T-cell (primary cell): ENCODE measurements at regions not wholly inside any gene's neighbourhood (a gene's known extent, or its start where the extent isn't known, plus 50 kb on each side); places are given as distances from the start of the nearest gene placed in this dataset.

ENCODE experiments used
- ATAC-seq, 4 experiments: fragments of 200-7000 bp in 3 of 4; fragments of 150-1000 bp in 1 of 4; cut with Tn5 transposase; replicated peaks in 1 of 4; 1 replicate in 3 of 4; 2 replicates in 1 of 4; pipeline ENCODE4 v1.10.0; 2021; ENCODE audit warnings: moderate library complexity in 3 of 4, mild to moderate bottlenecking in 2 of 4, moderate number of reproducible peaks in 1 of 4
- CTCF ChIA-PET, 2 donors: fragments of 300-600 bp; sonication (Branson Sonifier 250); formaldehyde crosslinking; loops; one replicate each; lab custom pipeline; 2022; ENCODE audit warnings: antibody characterized with exemption in 2 of 2; lab: Charles Lee
- POLR2A ChIA-PET, 2 donors: fragments of 300-600 bp; sonication (Branson Sonifier 250); formaldehyde crosslinking; loops; one replicate each; lab custom pipeline; 2022; ENCODE audit warnings: antibody characterized with exemption in 2 of 2; lab: Charles Lee
- DNase-seq, 35 experiments: peaks; one replicate each; pipeline versions ENCODE4 v3.0.0 to v3.0.0-alpha.2; 2013 to 2023
- H3K27ac ChIP-seq: one replicate; pipeline ENCODE4 v1.5.1; 2013; ENCODE audit warnings: low read length
- H3K27me3 ChIP-seq, 2 experiments: replicated peaks in 1 of 2; 1 replicate in 1 of 2; 2 replicates in 1 of 2; pipeline versions ENCODE4 v1.6.1 to v1.7.0; 2013; ENCODE audit warnings: low read length in 1 of 2, mixed read lengths in 1 of 2; ENCODE audit not compliant: control insufficient read depth in 2 of 2, insufficient read depth in 2 of 2; ENCODE audit errors: extremely low read depth in 1 of 2
- H3K36me3 ChIP-seq, 2 donors: 1 replicate in 1 of 2; 2 replicates in 1 of 2; pipeline versions ENCODE4 v1.6.1 to v1.7.0; 2013; ENCODE audit warnings: low read length in 1 of 2; ENCODE audit not compliant: control insufficient read depth in 2 of 2, insufficient read depth in 1 of 2; ENCODE audit errors: extremely low read depth in 1 of 2
- H3K4me1 ChIP-seq, 2 experiments: 1 replicate in 1 of 2; 2 replicates in 1 of 2; pipeline versions ENCODE4 v1.6.1 to v1.7.0; 2013; ENCODE audit warnings: low read length in 2 of 2, mixed read lengths in 1 of 2; ENCODE audit not compliant: insufficient read depth in 2 of 2, control insufficient read depth in 1 of 2; ENCODE audit errors: extremely low read depth in 1 of 2
- H3K4me3 ChIP-seq, 2 donors: 1 replicate in 1 of 2; 2 replicates in 1 of 2; pipeline versions ENCODE4 v1.5.1 to v1.7.0; 2013; ENCODE audit warnings: mild to moderate bottlenecking in 2 of 2, low read length in 1 of 2, moderate library complexity in 1 of 2; ENCODE audit not compliant: control insufficient read depth in 1 of 2; ENCODE audit errors: extremely low read depth in 1 of 2
- H3K9me3 ChIP-seq: 2 replicates; pipeline ENCODE4 v1.7.0; 2013
- H3K27ac Mint-ChIP-seq, 2 donors: one replicate each; pipeline ENCODE4 v1.8.0; 2020 to 2021; ENCODE audit warnings: mild to moderate bottlenecking in 2 of 2, mixed read lengths in 2 of 2
- H3K27me3 Mint-ChIP-seq, 2 donors: one replicate each; pipeline ENCODE4 v1.8.0; 2021 to 2022; ENCODE audit warnings: mixed read lengths in 2 of 2
- H3K36me3 Mint-ChIP-seq: one replicate; pipeline ENCODE4 v1.8.0; 2021; ENCODE audit warnings: mixed read lengths
- H3K4me1 Mint-ChIP-seq, 3 donors: one replicate each; pipeline ENCODE4 v1.8.0; 2020 to 2022; ENCODE audit warnings: mixed read lengths in 3 of 3, mild to moderate bottlenecking in 1 of 3
- H3K4me3 Mint-ChIP-seq, 3 donors: one replicate each; pipeline ENCODE4 v1.8.0; 2020 to 2022; ENCODE audit warnings: mild to moderate bottlenecking in 3 of 3, mixed read lengths in 3 of 3, moderate library complexity in 3 of 3
- H3K9me3 Mint-ChIP-seq, 3 donors: one replicate each; pipeline ENCODE4 v1.8.0; 2020 to 2022; ENCODE audit warnings: mixed read lengths in 3 of 3
- WGBS: methylation state at CpG from one replicate; pipeline ENCODE4 v1.1.5; 2013; ENCODE audit warnings: missing lambda C conversion rate; ENCODE audit not compliant: insufficient coverage; 5-methylcytosine and 5-hydroxymethylcytosine counted together

DNA sequence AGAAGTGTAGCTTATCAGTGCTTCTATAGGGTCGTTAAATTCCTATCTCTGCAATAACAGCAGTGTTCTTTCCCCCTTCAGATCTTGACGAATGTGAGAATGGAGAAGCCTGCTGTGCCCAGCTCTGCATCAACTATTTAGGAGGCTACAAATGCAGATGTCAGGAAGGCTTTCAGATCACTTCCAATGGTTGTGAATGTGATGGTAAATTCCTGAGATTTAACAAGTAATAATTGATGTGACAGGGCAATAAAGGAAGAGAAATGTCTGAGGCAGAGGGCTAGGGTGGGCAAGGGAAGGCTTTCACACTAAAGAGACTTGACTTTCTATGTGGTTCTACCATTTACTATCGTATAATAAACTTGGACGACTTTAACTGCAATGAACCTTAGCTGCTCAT, 711.7 kb upstream of the GOLIM4 start:
- H3K27ac Mint-ChIP-seq: no peak overlapping the region
- H3K27ac ChIP-seq: no peak overlapping the region
- H3K4me1 Mint-ChIP-seq: no peaks in the 10 kb centered on the region
- H3K4me3 ChIP-seq: no peak overlapping the region
- ATAC-seq (no peak), DNase-seq (no peak)
- no peaks in the 10 kb centered on the region for H3K9me3 ChIP-seq
- no peaks in the 10 kb centered on the region for H3K9me3 Mint-ChIP-seq
- no peaks in the 10 kb centered on the region for H3K27me3 Mint-ChIP-seq
- CTCF ChIA-PET: no interaction called here
- no peaks in the 10 kb centered on the region for H3K27me3 ChIP-seq
- H3K36me3 ChIP-seq: no peaks in the 10 kb centered on the region
- no peaks in the 10 kb centered on the region for H3K4me1 ChIP-seq
- POLR2A ChIA-PET: interaction anchor here in 1 of 2 donors (0.6 to 0.7 kb wide), 2 partner anchors 13 to 1601 kb away, joined by 5 to 8 read pairs; no protein-coding TSS in a partner anchor
- H3K4me3 Mint-ChIP-seq: no peak overlapping the region
- H3K36me3 Mint-ChIP-seq: no peaks in the 10 kb centered on the region
- no CpG with 5 or more reads among the region's 4 CpGs for WGBS

DNA sequence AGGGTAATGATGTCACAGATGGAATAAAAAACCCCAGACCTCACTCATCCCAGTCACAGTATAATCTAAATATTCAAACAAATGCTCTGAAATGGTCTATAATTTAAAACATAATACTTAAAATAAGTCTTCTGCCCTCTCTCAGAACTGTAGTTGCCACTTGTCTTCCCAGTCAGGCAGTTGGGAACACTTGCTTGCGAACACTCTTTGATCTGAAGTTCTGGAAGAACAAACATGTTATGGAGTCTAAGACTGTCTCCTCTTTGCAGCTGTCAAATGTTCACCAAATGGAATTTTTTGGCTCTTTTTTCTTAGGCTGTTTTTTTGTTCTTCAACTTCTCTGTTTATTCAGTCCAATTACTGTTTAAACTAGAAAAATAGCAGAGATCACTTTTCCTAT, 711.1 kb upstream of the GOLIM4 start:
- H3K4me3 ChIP-seq: no peak overlapping the region
- H3K36me3 Mint-ChIP-seq: no peaks in the 10 kb centered on the region
- no peaks in the 10 kb centered on the region for H3K4me1 Mint-ChIP-seq
- H3K27ac Mint-ChIP-seq: no peak overlapping the region
- H3K36me3 ChIP-seq: no peaks in the 10 kb centered on the region
- no peaks in the 10 kb centered on the region for H3K27me3 Mint-ChIP-seq
- no peak for DNase-seq
- H3K27ac ChIP-seq: no peak overlapping the region
- 90% methylated on average over 1 of the region's 1 CpG for WGBS
- ChIA-PET CTCF (no interaction called here), POLR2A (no interaction called here)
- no peaks in the 10 kb centered on the region for H3K4me1 ChIP-seq
- H3K27me3 ChIP-seq: no peaks in the 10 kb centered on the region
- H3K4me3 Mint-ChIP-seq: no peak overlapping the region
- no peaks in the 10 kb centered on the region for H3K9me3 ChIP-seq
- ATAC-seq: no peak
- H3K9me3 Mint-ChIP-seq: no peaks in the 10 kb centered on the region

DNA sequence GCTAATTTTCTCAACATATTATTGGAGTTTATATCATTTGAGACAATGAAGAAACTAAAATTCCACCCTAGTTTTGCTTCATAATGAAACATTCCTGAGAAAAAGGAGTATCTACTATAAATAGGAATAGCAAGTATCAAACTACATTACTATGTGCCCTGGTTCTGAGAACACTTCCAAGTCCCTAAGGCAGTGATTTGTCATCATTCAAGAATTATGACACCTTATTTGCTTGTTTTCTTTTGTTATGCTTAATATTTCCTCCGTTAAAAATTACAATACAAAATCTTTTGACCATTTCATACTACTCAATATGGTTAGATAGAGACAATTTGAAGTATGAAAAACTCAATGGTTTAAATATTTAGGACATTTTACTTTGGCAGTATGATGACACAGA, 707.8 kb upstream of the GOLIM4 start:
- POLR2A ChIA-PET: no interaction called here
- Mint-ChIP-seq H3K27me3 (no peaks in the 10 kb centered on the region), H3K9me3 (peaks cover 0 to 3% (median 0%) of the 10 kb centered on the region in 3 donors), H3K4me3 (no peak overlapping the region), H3K36me3 (no peaks in the 10 kb centered on the region), H3K4me1 (no peaks in the 10 kb centered on the region), H3K27ac (no peak overlapping the region)
- no peak for DNase-seq
- Histone ChIP-seq H3K27ac (no peak overlapping the region), H3K36me3 (no peaks in the 10 kb centered on the region), H3K27me3 (no peaks in the 10 kb centered on the region), H3K4me3 (no peak overlapping the region), H3K4me1 (no peaks in the 10 kb centered on the region), H3K9me3 (no peaks in the 10 kb centered on the region)
- CTCF ChIA-PET: no interaction called here
- WGBS: no CpG with 5 or more reads among the region's 1 CpG
- no peak for ATAC-seq

DNA sequence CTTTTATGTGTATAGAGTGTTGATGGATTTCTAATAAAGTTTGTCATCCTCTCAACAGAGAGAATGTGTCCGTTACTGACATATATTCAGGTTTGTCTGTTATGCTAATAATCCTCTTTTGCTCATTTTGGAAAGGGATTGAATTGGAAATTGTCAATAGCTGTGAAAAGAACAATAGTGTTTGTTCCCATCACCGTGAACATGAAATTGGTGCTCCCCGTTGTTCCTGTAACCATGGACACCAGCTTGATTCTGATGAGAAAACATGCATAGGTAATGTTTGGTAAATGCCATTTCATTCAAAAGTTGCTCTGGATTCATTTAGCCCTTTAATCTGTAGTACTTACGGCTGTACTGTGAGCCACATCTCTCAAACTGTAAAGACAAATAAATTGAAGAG, 707.0 kb upstream of the GOLIM4 start:
- CTCF ChIA-PET: no interaction called here
- no peaks in the 10 kb centered on the region for H3K27me3 Mint-ChIP-seq
- Histone ChIP-seq H3K9me3 (no peaks in the 10 kb centered on the region), H3K36me3 (no peaks in the 10 kb centered on the region), H3K4me3 (no peak overlapping the region), H3K27me3 (no peaks in the 10 kb centered on the region), H3K27ac (no peak overlapping the region), H3K4me1 (no peaks in the 10 kb centered on the region)
- DNase-seq: no peak
- H3K4me1 Mint-ChIP-seq: no peaks in the 10 kb centered on the region
- no peaks in the 10 kb centered on the region for H3K36me3 Mint-ChIP-seq
- POLR2A ChIA-PET: no interaction called here
- 100% methylated on average over 2 of the region's 4 CpGs for WGBS
- no peak for ATAC-seq
- H3K9me3 Mint-ChIP-seq: peaks cover 0 to 3% (median 0%) of the 10 kb centered on the region in 3 donors
- no peak overlapping the region for H3K27ac Mint-ChIP-seq
- no peak overlapping the region for H3K4me3 Mint-ChIP-seq

DNA sequence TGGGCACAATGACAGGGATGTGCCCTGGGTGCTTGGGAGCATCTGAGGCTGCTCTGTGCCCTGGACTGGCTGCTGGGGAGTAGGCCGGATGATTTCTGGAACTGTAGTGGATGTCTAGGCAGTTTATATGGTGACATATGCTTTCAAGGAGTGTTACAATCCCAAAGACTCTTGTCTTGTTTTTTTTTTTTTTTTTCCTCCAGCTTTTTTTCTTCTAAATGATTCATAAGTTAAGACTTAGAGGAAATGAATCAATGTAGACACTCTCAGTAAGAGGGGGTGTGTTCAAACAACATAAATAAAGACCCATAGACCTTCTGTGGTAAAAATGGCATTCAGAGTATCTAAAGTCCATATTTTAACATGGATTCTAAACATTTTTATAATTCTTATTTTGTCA, 706.1 kb upstream of the GOLIM4 start:
- Histone ChIP-seq H3K27me3 (no peaks in the 10 kb centered on the region), H3K4me1 (no peaks in the 10 kb centered on the region), H3K4me3 (no peak overlapping the region), H3K27ac (no peak overlapping the region), H3K9me3 (no peaks in the 10 kb centered on the region), H3K36me3 (no peaks in the 10 kb centered on the region)
- DNase-seq: no peak
- no peak overlapping the region for H3K27ac Mint-ChIP-seq
- no peaks in the 10 kb centered on the region for H3K4me1 Mint-ChIP-seq
- H3K9me3 Mint-ChIP-seq: peaks cover 0 to 3% (median 0%) of the 10 kb centered on the region in 3 donors
- no peaks in the 10 kb centered on the region for H3K36me3 Mint-ChIP-seq
- 100% methylated on average over 1 of the region's 1 CpG for WGBS
- ChIA-PET POLR2A (no interaction called here), CTCF (no interaction called here)
- no peak for ATAC-seq
- H3K4me3 Mint-ChIP-seq: no peak overlapping the region
- no peaks in the 10 kb centered on the region for H3K27me3 Mint-ChIP-seq

DNA sequence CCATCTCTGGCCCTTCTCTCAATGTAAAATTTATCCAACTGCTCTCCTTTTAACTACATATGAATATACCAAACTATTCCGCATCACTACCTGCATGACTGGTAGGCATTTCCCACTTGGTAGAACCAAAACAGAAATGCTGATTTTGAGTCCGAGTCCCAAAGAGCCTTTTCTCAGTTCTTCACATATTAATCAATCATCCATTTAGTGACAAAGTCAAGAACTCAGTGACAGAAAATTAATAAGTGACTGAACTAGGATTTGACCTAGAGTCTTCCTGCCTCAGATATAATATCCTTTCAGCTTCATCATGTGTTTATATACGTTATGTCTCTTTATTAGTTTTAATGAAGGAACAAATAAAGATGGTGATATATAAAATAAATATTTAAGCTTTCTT, 700.6 kb upstream of the GOLIM4 start:
- H3K27ac ChIP-seq: no peak overlapping the region

DNA sequence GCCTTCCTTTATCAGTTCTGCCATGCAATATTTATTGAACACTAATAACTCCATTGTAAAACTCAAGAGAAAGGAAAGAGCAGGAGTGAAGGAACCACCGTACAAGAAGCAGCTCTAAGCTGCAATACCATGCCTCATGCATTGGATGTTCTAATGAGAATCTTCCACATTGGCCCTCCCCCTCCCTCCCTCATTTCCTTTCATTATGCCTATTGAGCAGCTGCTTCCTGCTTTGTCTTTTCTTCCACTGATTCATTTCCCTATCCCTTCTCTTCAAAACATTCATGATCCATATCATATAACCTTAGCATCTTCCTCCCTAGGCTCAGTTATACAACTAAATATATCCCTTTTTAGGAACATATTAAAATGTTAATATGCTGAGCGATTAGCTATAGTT, 698.7 kb upstream of the GOLIM4 start:
- no peak overlapping the region for H3K4me3 ChIP-seq
- no peaks in the 10 kb centered on the region for H3K4me1 Mint-ChIP-seq
- no peaks in the 10 kb centered on the region for H3K9me3 ChIP-seq
- POLR2A ChIA-PET: no interaction called here
- no peaks in the 10 kb centered on the region for H3K9me3 Mint-ChIP-seq
- no peak for DNase-seq
- no peak overlapping the region for H3K27ac Mint-ChIP-seq
- no peaks in the 10 kb centered on the region for H3K36me3 Mint-ChIP-seq
- no peaks in the 10 kb centered on the region for H3K27me3 ChIP-seq
- CTCF ChIA-PET: no interaction called here
- no peak for ATAC-seq
- no peaks in the 10 kb centered on the region for H3K36me3 ChIP-seq
- no peaks in the 10 kb centered on the region for H3K4me1 ChIP-seq
- H3K4me3 Mint-ChIP-seq: no peak overlapping the region
- H3K27ac ChIP-seq: no peak overlapping the region
- no peaks in the 10 kb centered on the region for H3K27me3 Mint-ChIP-seq
- WGBS: 60% methylated on average over 1 of the region's 2 CpGs

More for the DNA sequence above, 700.6 kb upstream of the GOLIM4 start:
- H3K36me3 ChIP-seq: no peaks in the 10 kb centered on the region
- Mint-ChIP-seq H3K27me3 (no peaks in the 10 kb centered on the region), H3K36me3 (no peaks in the 10 kb centered on the region), H3K27ac (no peak overlapping the region), H3K4me3 (no peak overlapping the region), H3K4me1 (no peaks in the 10 kb centered on the region), H3K9me3 (no peaks in the 10 kb centered on the region)
- ChIA-PET CTCF (no interaction called here), POLR2A (no interaction called here)
- ATAC-seq (no peak), DNase-seq (no peak)
- no peaks in the 10 kb centered on the region for H3K4me1 ChIP-seq
- no peaks in the 10 kb centered on the region for H3K27me3 ChIP-seq
- H3K4me3 ChIP-seq: no peak overlapping the region
- no peaks in the 10 kb centered on the region for H3K9me3 ChIP-seq
- WGBS: 100% methylated on average over 1 of the region's 3 CpGs
